Gastroesophageal sphincter (tissue), 3 donors: ENCODE measurements at regions not wholly inside any gene's neighbourhood (a gene's known extent, or its start where the extent isn't known, plus 50 kb on each side); places are given as distances from the start of the nearest gene placed in this dataset.

Source experiments
- POLR2AphosphoS5 ChIP-seq: sonication (generic); formaldehyde crosslinking; IDR thresholded peaks from one replicate; pipeline ENCODE4 v1.6.1; 2017; ENCODE audit warnings: antibody characterized with exemption
- TF ChIP-seq, protein P1 (sequence below), 4 experiments: fragments of 200-600 bp in 2 of 4; fragments of 450-650 bp in 2 of 4; sonication (generic) in 1 of 4; IDR thresholded peaks; one replicate each; pipeline ENCODE4 v1.5.1; 2017 to 2019; ENCODE audit warnings: antibody characterized with exemption in 4 of 4, mild to moderate bottlenecking in 2 of 4, moderate library complexity in 2 of 4

DNA sequence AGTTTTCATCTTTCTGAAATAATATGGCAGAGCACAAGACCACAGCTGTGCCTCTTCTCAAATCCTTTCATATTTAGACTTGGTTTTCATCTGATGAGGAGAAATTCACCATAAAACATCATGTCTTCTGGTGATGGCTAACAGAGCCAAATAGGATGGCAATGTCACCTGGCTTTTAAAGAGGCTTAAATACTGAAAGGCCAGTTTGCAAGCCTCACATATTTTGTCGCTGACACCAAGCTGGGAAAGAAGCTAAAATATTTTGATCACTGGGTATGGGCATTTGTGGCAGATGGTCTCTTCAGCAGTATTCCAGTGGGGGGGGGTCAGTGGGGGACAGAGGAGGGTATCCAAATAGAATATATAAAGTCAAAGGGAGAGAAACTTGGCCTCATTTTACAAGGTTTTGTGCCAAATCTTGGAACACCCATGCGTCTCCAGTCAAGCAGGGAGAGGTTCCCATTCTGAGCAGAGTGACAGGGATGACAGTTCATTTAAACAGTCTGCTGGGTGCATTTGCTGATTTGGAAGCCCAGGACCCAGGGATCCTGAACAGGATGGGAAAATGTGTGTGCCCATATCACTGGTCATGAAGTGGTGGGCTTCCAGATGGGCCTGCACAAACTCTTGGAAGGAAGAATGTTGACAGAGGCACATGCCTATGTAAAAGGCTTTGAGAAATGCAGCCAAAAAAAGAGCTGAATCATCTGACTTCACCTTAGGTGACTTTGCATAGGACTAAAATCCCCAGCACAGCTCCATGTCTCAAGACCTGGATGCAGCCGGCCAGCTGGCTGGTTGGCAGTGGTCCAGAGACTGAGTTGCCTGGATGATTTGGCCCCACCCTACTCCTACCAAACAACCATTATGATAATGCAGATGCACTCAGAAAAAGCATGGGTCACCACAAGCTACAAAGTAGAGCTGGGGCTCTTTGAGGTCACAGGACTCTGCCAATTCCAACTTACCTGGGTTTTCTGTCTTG is 484.4 kb upstream of the NR3C2 start:
- TF ChIP-seq, protein P1, sequence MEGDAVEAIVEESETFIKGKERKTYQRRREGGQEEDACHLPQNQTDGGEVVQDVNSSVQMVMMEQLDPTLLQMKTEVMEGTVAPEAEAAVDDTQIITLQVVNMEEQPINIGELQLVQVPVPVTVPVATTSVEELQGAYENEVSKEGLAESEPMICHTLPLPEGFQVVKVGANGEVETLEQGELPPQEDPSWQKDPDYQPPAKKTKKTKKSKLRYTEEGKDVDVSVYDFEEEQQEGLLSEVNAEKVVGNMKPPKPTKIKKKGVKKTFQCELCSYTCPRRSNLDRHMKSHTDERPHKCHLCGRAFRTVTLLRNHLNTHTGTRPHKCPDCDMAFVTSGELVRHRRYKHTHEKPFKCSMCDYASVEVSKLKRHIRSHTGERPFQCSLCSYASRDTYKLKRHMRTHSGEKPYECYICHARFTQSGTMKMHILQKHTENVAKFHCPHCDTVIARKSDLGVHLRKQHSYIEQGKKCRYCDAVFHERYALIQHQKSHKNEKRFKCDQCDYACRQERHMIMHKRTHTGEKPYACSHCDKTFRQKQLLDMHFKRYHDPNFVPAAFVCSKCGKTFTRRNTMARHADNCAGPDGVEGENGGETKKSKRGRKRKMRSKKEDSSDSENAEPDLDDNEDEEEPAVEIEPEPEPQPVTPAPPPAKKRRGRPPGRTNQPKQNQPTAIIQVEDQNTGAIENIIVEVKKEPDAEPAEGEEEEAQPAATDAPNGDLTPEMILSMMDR (IDR thresholded peaks at IDR 0.05): no peak
- no peak for TF ChIP-seq POLR2AphosphoS5
